Activated naive CD4-positive, alpha-beta T cell treated with anti-CD3 and anti-CD28 coated beads for 36 hours (primary cell): ENCODE measurements at regions not wholly inside any gene's neighbourhood (a gene's known extent, or its start where the extent isn't known, plus 50 kb on each side); places are given as distances from the start of the nearest gene placed in this dataset.

Experiments
- CTCF ChIA-PET: fragments of 350-600 bp; sonication (Branson Sonifier 250); formaldehyde crosslinking; loops from one replicate; lab custom pipeline; 2021; ENCODE audit warnings: antibody characterized with exemption; lab: Charles Lee
- DNase-seq: peaks from one replicate; pipeline ENCODE4 v3.0.0-alpha.2; 2020
- H3K27ac Mint-ChIP-seq: one replicate; pipeline ENCODE4 v1.8.0; 2021; ENCODE audit warnings: mild to moderate bottlenecking, mixed read lengths
- H3K27me3 Mint-ChIP-seq: one replicate; pipeline ENCODE4 v1.8.0; 2021; ENCODE audit warnings: low read depth, mixed read lengths
- H3K36me3 Mint-ChIP-seq: one replicate; pipeline ENCODE4 v1.8.0; 2021; ENCODE audit warnings: low read depth, mixed read lengths
- H3K4me1 Mint-ChIP-seq: one replicate; pipeline ENCODE4 v1.8.0; 2021; ENCODE audit warnings: low read depth, mixed read lengths
- H3K4me3 Mint-ChIP-seq: one replicate; pipeline ENCODE4 v1.8.0; 2021; ENCODE audit warnings: mild to moderate bottlenecking, moderate library complexity, mixed read lengths
- H3K9me3 Mint-ChIP-seq: one replicate; pipeline ENCODE4 v1.8.0; 2021; ENCODE audit warnings: mixed read lengths
- intact Hi-C: fragments of 100-400 bp; cut with micrococcal nuclease; formaldehyde crosslinking; loops from one replicate; pipeline ENCODE4 v1.15.1; 2023

DNA sequence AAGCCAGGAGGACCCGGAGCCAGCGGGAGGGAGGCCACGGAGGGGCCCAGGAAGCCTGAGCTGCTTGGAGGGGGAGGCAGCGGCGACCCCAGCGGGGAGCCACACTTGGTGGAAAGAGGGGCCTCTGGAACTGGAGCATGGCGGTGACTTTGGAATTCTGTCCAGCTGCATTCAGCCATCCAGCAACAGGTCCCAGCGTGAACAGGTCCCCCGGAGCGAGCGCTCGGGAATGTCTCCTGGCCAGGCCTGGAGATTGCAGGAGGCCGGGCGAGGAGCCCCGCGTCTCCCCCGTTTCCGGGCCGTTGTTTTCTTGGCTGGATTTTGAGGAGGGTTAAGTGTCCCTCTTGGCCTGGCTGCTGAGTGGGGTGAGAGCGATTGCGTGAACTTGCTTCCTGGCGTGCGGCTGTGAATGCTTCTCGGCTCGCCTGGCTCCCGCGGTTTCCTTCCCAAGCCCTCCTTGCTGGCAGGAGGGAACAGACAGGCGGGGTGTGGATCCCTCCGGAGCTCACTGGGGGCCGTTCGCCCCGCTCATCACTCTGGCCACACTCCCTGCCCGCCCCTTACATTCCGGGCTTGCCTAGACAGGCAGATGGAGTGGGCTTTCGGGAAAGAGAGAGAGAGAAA lies 125.3 kb upstream of the IRX4 start:
- Mint-ChIP-seq H3K4me1 (no peaks in the 10 kb centered on the region), H3K9me3 (no peaks in the 10 kb centered on the region), H3K27me3 (peaks cover 20% of the 10 kb centered on the region), H3K4me3 (no peak overlapping the region), H3K27ac (no peak overlapping the region), H3K36me3 (no peaks in the 10 kb centered on the region)
- CTCF ChIA-PET, result no interaction called here
- intact Hi-C loops, result no loop called here
- DNase-seq, result no peak

DNA sequence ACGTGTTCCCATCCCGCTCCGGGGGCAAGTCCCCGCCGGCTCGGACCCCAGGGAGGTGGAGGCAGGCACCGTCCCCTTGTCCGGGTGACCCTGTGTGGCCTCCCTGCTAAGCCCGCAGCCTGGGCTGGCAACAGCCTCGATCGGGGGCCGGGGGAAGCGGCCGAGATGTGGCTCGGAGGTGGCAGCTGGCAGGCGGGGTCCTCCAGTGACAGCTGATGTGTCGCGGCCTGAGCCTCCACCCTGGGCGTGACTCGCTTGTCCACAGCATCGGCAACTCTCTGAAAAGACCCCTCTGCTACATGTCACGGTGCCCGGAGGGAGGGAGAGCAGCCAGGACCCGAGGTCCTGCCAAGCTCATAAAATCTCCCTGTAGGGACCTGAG lies 124.8 kb upstream of the IRX4 start:
- intact Hi-C loops, result no loop called here

GRCh38 chr5:2006971-2007291 lies 124.2 kb upstream of the IRX4 start:
- no peaks in the 10 kb centered on the region for H3K9me3 Mint-ChIP-seq
- intact Hi-C loops, result no loop called here
- no peaks in the 10 kb centered on the region for H3K4me1 Mint-ChIP-seq
- no peak overlapping the region for H3K27ac Mint-ChIP-seq
- CTCF ChIA-PET, result no interaction called here
- H3K4me3 Mint-ChIP-seq, result no peak overlapping the region
- no peaks in the 10 kb centered on the region for H3K36me3 Mint-ChIP-seq
- no peak for DNase-seq
- H3K27me3 Mint-ChIP-seq, result peaks cover 20% of the 10 kb centered on the region

More for the DNA sequence above, 124.8 kb upstream of the IRX4 start:
- Mint-ChIP-seq H3K27ac (no peak overlapping the region), H3K4me1 (no peaks in the 10 kb centered on the region), H3K27me3 (peaks cover 20% of the 10 kb centered on the region), H3K4me3 (no peak overlapping the region), H3K9me3 (no peaks in the 10 kb centered on the region), H3K36me3 (no peaks in the 10 kb centered on the region)
- CTCF ChIA-PET, result no interaction called here
- DNase-seq, result no peak

DNA sequence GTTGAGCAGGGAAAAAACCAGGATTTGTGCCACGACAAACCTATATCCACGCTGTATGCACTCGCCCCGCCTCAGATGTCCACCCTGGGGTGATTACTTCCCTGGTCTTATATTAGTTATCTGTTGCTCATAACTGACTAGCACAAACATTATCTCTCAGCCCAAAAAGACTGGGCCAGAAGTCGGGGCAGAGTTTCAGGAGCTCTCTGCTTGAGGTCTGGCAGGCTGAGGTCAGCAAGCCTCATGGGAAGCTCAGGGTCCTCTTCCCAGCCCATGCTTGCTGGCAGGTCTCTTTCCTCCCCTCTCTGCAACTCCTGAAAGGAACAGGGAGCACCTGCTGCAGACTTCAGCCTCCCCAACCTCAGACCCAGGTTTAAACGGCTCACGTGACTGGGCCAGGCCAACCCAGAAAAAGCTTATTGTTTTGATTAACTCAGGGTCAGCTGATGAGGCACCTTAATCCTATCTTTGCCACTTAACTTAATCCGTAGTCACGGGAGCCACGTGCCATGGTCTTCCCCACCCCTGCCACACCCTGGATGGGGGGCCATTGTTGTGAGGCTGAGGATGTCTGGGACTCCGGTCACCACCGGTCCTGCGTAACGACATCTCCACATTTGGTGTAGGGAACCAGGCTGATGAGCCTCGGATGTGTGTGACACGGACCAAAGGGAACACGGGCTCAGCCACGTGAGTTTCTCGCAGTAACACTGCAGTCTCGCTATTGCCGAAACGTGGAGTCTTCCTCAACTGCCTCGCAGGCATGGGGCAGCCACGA lies 123.7 kb upstream of the IRX4 start:
- CTCF ChIA-PET, result no interaction called here
- Mint-ChIP-seq H3K27me3 (peaks cover 24% of the 10 kb centered on the region), H3K27ac (no peak overlapping the region), H3K4me1 (no peaks in the 10 kb centered on the region), H3K9me3 (no peaks in the 10 kb centered on the region), H3K36me3 (no peaks in the 10 kb centered on the region), H3K4me3 (no peak overlapping the region)
- intact Hi-C loops, result no loop called here
- DNase-seq, result no peak

GRCh38 chr5:2005101-2006041 lies 122.6 kb upstream of the IRX4 start:
- Mint-ChIP-seq H3K4me1 (no peaks in the 10 kb centered on the region), H3K27ac (no peak overlapping the region), H3K9me3 (no peaks in the 10 kb centered on the region), H3K36me3 (no peaks in the 10 kb centered on the region), H3K27me3 (peaks cover 26% of the 10 kb centered on the region), H3K4me3 (no peak overlapping the region)
- CTCF ChIA-PET, result no interaction called here
- DNase-seq, result no peak
- intact Hi-C loops, result no loop called here

DNA sequence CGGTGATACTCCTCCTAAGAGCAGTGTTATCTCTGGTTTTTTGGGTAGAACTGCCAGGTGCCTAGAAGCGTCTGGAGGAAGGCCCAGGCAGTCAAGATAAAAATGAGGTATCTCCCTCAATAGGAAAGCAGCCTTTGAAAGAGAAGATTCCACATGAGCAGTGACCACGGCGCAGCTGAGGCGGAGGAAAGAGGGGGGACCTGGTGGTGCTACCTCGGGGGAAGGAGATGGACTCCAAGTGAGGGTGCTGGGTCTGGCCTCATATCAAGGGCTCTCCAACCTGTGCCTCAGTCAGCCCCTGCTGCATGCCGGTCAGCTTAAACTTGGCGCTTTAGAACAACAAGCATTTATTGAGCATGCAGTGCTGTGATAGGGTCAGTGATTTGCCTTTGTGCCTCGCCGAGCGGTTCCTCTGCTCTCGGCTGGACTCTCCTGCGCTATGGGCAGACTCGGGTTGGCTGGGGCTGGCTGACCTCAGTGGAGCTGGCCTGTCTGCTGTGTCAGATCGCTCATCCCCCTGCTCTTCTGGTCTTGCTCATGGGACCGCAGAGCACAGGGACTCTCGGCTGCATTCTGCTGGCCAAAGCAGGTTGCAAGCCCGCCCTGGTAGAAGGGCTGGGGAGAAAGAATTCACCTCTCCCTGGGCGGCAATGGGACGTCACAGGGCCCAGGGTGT lies 121.1 kb upstream of the IRX4 start:
- Mint-ChIP-seq H3K27ac (peak overlapping the region; percentile 30), H3K4me1 (no peaks in the 10 kb centered on the region), H3K4me3 (no peak overlapping the region), H3K27me3 (peaks cover 31% of the 10 kb centered on the region), H3K9me3 (no peaks in the 10 kb centered on the region), H3K36me3 (no peaks in the 10 kb centered on the region)
- DNase-seq, result no peak
- CTCF ChIA-PET, result no interaction called here
- intact Hi-C loops, result no loop called here

- Mint-ChIP-seq H3K36me3 (no peaks in the 10 kb centered on the region), H3K9me3 (peaks cover 6% of the 10 kb centered on the region), H3K27me3 (peaks cover 34% of the 10 kb centered on the region), H3K4me1 (no peaks in the 10 kb centered on the region), H3K27ac (no peak overlapping the region), H3K4me3 (no peak overlapping the region)
- CTCF ChIA-PET, result no interaction called here
- intact Hi-C loops, result no loop called here
- no peak for DNase-seq
These were observed 120.5 kb upstream of the IRX4 start for GRCh38 chr5:2003206-2003605.

DNA sequence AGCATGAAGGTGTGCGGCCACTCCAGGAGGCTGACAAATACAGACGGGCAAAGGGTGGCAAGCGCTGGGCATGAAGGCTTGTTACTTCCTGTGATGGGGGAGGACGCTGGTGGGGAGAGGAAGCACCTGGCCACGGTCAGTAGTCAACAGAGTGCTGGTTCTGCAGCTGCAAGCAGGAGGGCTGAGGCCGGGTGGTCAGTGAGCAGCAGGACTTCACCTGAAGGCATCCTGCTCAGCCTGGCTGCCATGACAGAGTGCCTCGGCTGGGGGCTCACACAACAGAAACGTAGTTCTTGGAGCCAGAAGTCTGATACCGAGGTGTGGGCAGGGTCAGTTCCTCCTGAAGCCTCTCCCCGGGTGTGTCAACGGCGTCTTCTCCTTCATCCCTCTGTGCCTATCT lies 118.6 kb upstream of the IRX4 start:
- peaks cover 41% of the 10 kb centered on the region for H3K27me3 Mint-ChIP-seq
- no peak overlapping the region for H3K27ac Mint-ChIP-seq
- no peaks in the 10 kb centered on the region for H3K36me3 Mint-ChIP-seq
- DNase-seq, result no peak
- intact Hi-C loops, result no loop called here
- H3K4me3 Mint-ChIP-seq, result no peak overlapping the region
- peaks cover 10% of the 10 kb centered on the region for H3K9me3 Mint-ChIP-seq
- CTCF ChIA-PET, result no interaction called here
- no peaks in the 10 kb centered on the region for H3K4me1 Mint-ChIP-seq

GRCh38 chr5:2000591-2000990 lies 117.9 kb upstream of the IRX4 start:
- CTCF ChIA-PET, result no interaction called here
- Mint-ChIP-seq H3K9me3 (peaks cover 10% of the 10 kb centered on the region), H3K4me1 (no peaks in the 10 kb centered on the region), H3K36me3 (no peaks in the 10 kb centered on the region), H3K27ac (no peak overlapping the region), H3K4me3 (no peak overlapping the region), H3K27me3 (peaks cover 41% of the 10 kb centered on the region)
- intact Hi-C loops, result no loop called here
- no peak for DNase-seq

DNA sequence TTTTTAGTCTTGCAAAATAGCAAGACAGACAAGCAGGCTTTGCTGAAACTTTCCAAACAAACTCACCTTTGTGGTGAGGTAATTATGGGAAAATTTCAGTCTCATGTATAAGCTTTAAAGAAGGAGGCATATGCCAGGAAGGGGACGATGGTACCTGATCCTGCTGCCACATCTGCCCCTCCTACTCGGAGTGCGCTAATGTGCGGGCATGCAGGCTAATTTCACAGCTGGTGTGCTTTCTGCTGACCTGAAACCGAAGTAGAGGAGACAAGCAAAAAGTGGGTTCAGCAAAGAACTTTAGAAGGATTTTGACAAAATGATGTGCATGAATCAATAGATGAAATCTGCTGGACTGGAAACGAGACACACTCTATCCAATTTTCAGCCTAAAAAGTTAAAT lies 117.1 kb upstream of the IRX4 start:
- DNase-seq, result no peak
- Mint-ChIP-seq H3K36me3 (no peaks in the 10 kb centered on the region), H3K27me3 (peaks cover 39% of the 10 kb centered on the region), H3K4me3 (no peak overlapping the region), H3K4me1 (no peaks in the 10 kb centered on the region), H3K27ac (no peak overlapping the region), H3K9me3 (peaks cover 10% of the 10 kb centered on the region)
- intact Hi-C loops, result no loop called here
- CTCF ChIA-PET, result no interaction called here

DNA sequence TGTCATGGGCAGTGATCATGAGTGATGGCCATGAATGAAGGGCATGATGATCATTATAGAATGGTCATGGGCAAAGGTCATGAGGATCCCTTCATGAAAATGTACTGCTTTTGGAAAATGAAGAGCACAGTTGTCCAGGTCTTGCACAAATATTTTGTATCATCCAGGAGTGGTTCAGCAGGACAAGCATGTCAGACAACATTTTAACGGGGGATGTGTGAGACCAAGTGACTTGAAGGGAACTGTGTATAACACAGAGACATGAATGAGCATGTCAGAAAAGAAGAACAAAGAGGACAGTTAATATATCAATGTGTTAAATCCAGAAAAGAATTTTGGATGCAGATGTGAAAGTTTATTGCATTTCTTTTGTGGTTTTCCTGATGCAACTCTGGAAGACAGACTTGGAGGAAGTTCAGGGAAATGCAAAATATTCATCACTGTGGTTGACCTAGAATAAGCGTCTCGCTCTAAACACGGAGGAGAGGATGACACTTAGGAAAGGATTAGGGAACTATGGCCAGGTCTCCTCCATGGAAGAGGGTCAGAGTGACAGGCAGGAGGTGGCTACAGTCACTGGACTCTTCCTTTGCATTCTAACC lies 116.1 kb upstream of the IRX4 start:
- Mint-ChIP-seq H3K9me3 (peaks cover 10% of the 10 kb centered on the region), H3K27ac (no peak overlapping the region), H3K4me3 (no peak overlapping the region), H3K4me1 (no peaks in the 10 kb centered on the region), H3K27me3 (peaks cover 47% of the 10 kb centered on the region), H3K36me3 (no peaks in the 10 kb centered on the region)
- DNase-seq, result no peak
- CTCF ChIA-PET, result no interaction called here
- intact Hi-C loops, result no loop called here

GRCh38 chr5:1998348-1998669 lies 115.6 kb upstream of the IRX4 start:
- H3K4me3 Mint-ChIP-seq, result no peak overlapping the region
- H3K27ac Mint-ChIP-seq, result no peak overlapping the region
- CTCF ChIA-PET, result no interaction called here
- H3K27me3 Mint-ChIP-seq, result peaks cover 45% of the 10 kb centered on the region
- intact Hi-C loops, result no loop called here
- H3K9me3 Mint-ChIP-seq, result peaks cover 12% of the 10 kb centered on the region
- no peaks in the 10 kb centered on the region for H3K36me3 Mint-ChIP-seq
- no peak for DNase-seq
- H3K4me1 Mint-ChIP-seq, result no peaks in the 10 kb centered on the region
